HG03342 (cell line): ENCODE measurements at regions not wholly inside any gene's neighbourhood (a gene's known extent, or its start where the extent isn't known, plus 50 kb on each side); places are given as distances from the start of the nearest gene placed in this dataset.
"Not testable (repeated sequence)": the region's sequence is repeated elsewhere in the genome, so short reads cannot be mapped to it uniquely, and the experiment has no call there.

Experiments used
- ATAC-seq: cut with Tn5 transposase; IDR thresholded peaks from one replicate; pipeline ENCODE4 v1.9.1; 2021; ENCODE audit warnings: mild to moderate bottlenecking, moderate library complexity; ENCODE audit not compliant: unreplicated experiment

GRCh38 chr12:118536306-118536906 lies 160.1 kb downstream of the SUDS3 start:
- no peak for ATAC-seq

- ATAC-seq: no peak
Measured at GRCh38 chr12:118537481-118537917, 161.1 kb downstream of the SUDS3 start.

GRCh38 chr12:118541071-118541470 lies 164.7 kb downstream of the SUDS3 start:
- ATAC-seq: no peak

- no peak for ATAC-seq
Measured at GRCh38 chr12:118541934-118542333, 165.6 kb downstream of the SUDS3 start.

GRCh38 chr12:118543651-118544050 lies 167.3 kb downstream of the SUDS3 start:
- no peak for ATAC-seq

GRCh38 chr12:118544569-118544968 lies 168.2 kb downstream of the SUDS3 start:
- no peak for ATAC-seq

GRCh38 chr12:118547606-118548005 lies 171.3 kb downstream of the SUDS3 start:
- ATAC-seq: not testable (repeated sequence)

GRCh38 chr12:118548887-118549509 lies 172.6 kb downstream of the SUDS3 start:
- ATAC-seq: no peak

- no peak for ATAC-seq
Measured at GRCh38 chr12:118549510-118549980, 173.2 kb downstream of the SUDS3 start.

- ATAC-seq: no peak
Measured at GRCh38 chr12:118553856-118554504, 177.6 kb downstream of the SUDS3 start.

GRCh38 chr12:118558941-118559340 lies 182.6 kb downstream of the SUDS3 start:
- no peak for ATAC-seq

- no peak for ATAC-seq
Measured at GRCh38 chr12:118560733-118561132, 184.4 kb downstream of the SUDS3 start.

GRCh38 chr12:118571730-118572129 lies 195.4 kb downstream of the SUDS3 start:
- ATAC-seq: no peak

GRCh38 chr12:118574288-118574687 lies 197.9 kb downstream of the SUDS3 start:
- no peak for ATAC-seq

- ATAC-seq: no peak
Measured at GRCh38 chr12:118575730-118576129, 199.4 kb downstream of the SUDS3 start.

- ATAC-seq: no peak
Measured at GRCh38 chr12:118581371-118581770, 205.0 kb downstream of the SUDS3 start.

- no peak for ATAC-seq
Measured at GRCh38 chr12:118582863-118583262, 206.5 kb downstream of the SUDS3 start.

GRCh38 chr12:118586433-118586832 lies 210.1 kb downstream of the SUDS3 start:
- no peak for ATAC-seq

- ATAC-seq: no peak
Measured at GRCh38 chr12:118589162-118589561, 212.8 kb downstream of the SUDS3 start.

- ATAC-seq: no peak
Measured at GRCh38 chr12:118590406-118591150, 214.2 kb downstream of the SUDS3 start.

GRCh38 chr12:118603610-118604361 lies 227.4 kb downstream of the SUDS3 start:
- ATAC-seq: no peak
